ENCODE measurements at regions not wholly inside any gene's neighbourhood (a gene's known extent, or its start where the extent isn't known, plus 50 kb on each side); places are given as distances from the start of the nearest gene placed in this dataset.
A peak's percentile ranks its signal among the peaks of the same experiment; 100 is the strongest.

GRCh38 chr10:100652406-100653135, 92.8 kb upstream of the PAX2 start:
- Histone ChIP-seq H3K9me3 (replicated peaks) (no peaks in the 10 kb centered on the region), H3K27ac (no peak overlapping the region), H3K36me3 (no peaks in the 10 kb centered on the region), H3K4me1 (no peaks in the 10 kb centered on the region), H3K4me3 (no peak overlapping the region), H3K27me3 (peaks cover 24% of the 10 kb centered on the region)
- no peak for DNase-seq

- Histone ChIP-seq H3K36me3 (no peaks in the 10 kb centered on the region), H3K9me3 (replicated peaks) (no peaks in the 10 kb centered on the region), H3K27ac (no peak overlapping the region), H3K4me1 (no peaks in the 10 kb centered on the region), H3K27me3 (peaks cover 27% of the 10 kb centered on the region), H3K4me3 (peak overlapping the region; percentile 43)
- DNase-seq, result no peak
These were observed 92.0 kb upstream of the PAX2 start for GRCh38 chr10:100653238-100653956.

GRCh38 chr10:100653957-100654781, 91.2 kb upstream of the PAX2 start:
- DNase-seq, result peak; percentile 57 to 58
- Histone ChIP-seq H3K4me3 (peak overlapping the region; percentile 43), H3K27ac (no peak overlapping the region)

GRCh38 chr10:100654782-100655325, 90.5 kb upstream of the PAX2 start:
- Histone ChIP-seq H3K9me3 (replicated peaks) (no peaks in the 10 kb centered on the region), H3K4me1 (no peaks in the 10 kb centered on the region), H3K27me3 (peaks cover 27% of the 10 kb centered on the region), H3K36me3 (no peaks in the 10 kb centered on the region), H3K27ac (no peak overlapping the region), H3K4me3 (peak overlapping the region; percentile 43)
- DNase-seq, result peak; percentile 30 to 50

More at GRCh38 chr10:100653957-100654781, 91.2 kb upstream of the PAX2 start:
- Histone ChIP-seq H3K9me3 (replicated peaks) (no peaks in the 10 kb centered on the region), H3K4me1 (no peaks in the 10 kb centered on the region), H3K27me3 (peaks cover 27% of the 10 kb centered on the region), H3K36me3 (no peaks in the 10 kb centered on the region)

- peaks cover 27% of the 10 kb centered on the region for H3K27me3 ChIP-seq
- H3K36me3 ChIP-seq, result no peaks in the 10 kb centered on the region
- no peak for DNase-seq
- no peak overlapping the region for H3K27ac ChIP-seq
- H3K4me3 ChIP-seq, result peak overlapping the region; percentile 43
- H3K4me1 ChIP-seq, result no peaks in the 10 kb centered on the region
- H3K9me3 ChIP-seq (replicated peaks), result no peaks in the 10 kb centered on the region
These were observed 90.0 kb upstream of the PAX2 start for GRCh38 chr10:100655326-100655759.

GRCh38 chr10:100655760-100656421, 89.5 kb upstream of the PAX2 start:
- DNase-seq, result no peak
- Histone ChIP-seq H3K27me3 (peaks cover 27% of the 10 kb centered on the region), H3K27ac (no peak overlapping the region)

GRCh38 chr10:100656454-100656853, 88.9 kb upstream of the PAX2 start:
- no peak overlapping the region for H3K4me3 ChIP-seq
- H3K4me1 ChIP-seq, result no peaks in the 10 kb centered on the region
- no peak overlapping the region for H3K27ac ChIP-seq
- H3K27me3 ChIP-seq, result peaks cover 27% of the 10 kb centered on the region
- H3K36me3 ChIP-seq, result no peaks in the 10 kb centered on the region
- H3K9me3 ChIP-seq (replicated peaks), result no peaks in the 10 kb centered on the region
- DNase-seq, result no peak

More at GRCh38 chr10:100655760-100656421, 89.5 kb upstream of the PAX2 start:
- H3K4me3 ChIP-seq, result no peak overlapping the region
- H3K9me3 ChIP-seq (replicated peaks), result no peaks in the 10 kb centered on the region
- H3K36me3 ChIP-seq, result no peaks in the 10 kb centered on the region
- H3K4me1 ChIP-seq, result no peaks in the 10 kb centered on the region

GRCh38 chr10:100658269-100658668, 87.1 kb upstream of the PAX2 start:
- peaks cover 20% of the 10 kb centered on the region for H3K27me3 ChIP-seq
- no peak overlapping the region for H3K27ac ChIP-seq
- DNase-seq, result no peak
- no peaks in the 10 kb centered on the region for H3K4me1 ChIP-seq
- H3K4me3 ChIP-seq, result no peak overlapping the region
- H3K36me3 ChIP-seq, result no peaks in the 10 kb centered on the region
- H3K9me3 ChIP-seq (replicated peaks), result no peaks in the 10 kb centered on the region

GRCh38 chr10:100659361-100660098, 85.9 kb upstream of the PAX2 start:
- Histone ChIP-seq H3K9me3 (replicated peaks) (no peaks in the 10 kb centered on the region), H3K36me3 (no peaks in the 10 kb centered on the region), H3K27ac (no peak overlapping the region), H3K4me3 (no peak overlapping the region), H3K4me1 (no peaks in the 10 kb centered on the region), H3K27me3 (peaks cover 15% of the 10 kb centered on the region)
- no peak for DNase-seq

- Histone ChIP-seq H3K4me3 (no peak overlapping the region), H3K27me3 (peaks cover 13% of the 10 kb centered on the region), H3K4me1 (no peaks in the 10 kb centered on the region), H3K9me3 (replicated peaks) (no peaks in the 10 kb centered on the region), H3K36me3 (no peaks in the 10 kb centered on the region), H3K27ac (no peak overlapping the region)
- no peak for DNase-seq
These were observed 85.0 kb upstream of the PAX2 start for GRCh38 chr10:100660365-100660764.

- DNase-seq, result no peak
- H3K36me3 ChIP-seq, result no peaks in the 10 kb centered on the region
- H3K9me3 ChIP-seq (replicated peaks), result no peaks in the 10 kb centered on the region
- H3K4me3 ChIP-seq, result no peak overlapping the region
- no peak overlapping the region for H3K27ac ChIP-seq
- H3K4me1 ChIP-seq, result no peaks in the 10 kb centered on the region
- H3K27me3 ChIP-seq, result peaks cover 8% of the 10 kb centered on the region
These were observed 84.4 kb upstream of the PAX2 start for GRCh38 chr10:100660945-100661344.

GRCh38 chr10:100661520-100661919, 83.9 kb upstream of the PAX2 start:
- H3K27me3 ChIP-seq, result peaks cover 8% of the 10 kb centered on the region
- H3K36me3 ChIP-seq, result no peaks in the 10 kb centered on the region
- no peak overlapping the region for H3K4me3 ChIP-seq
- no peak for DNase-seq
- no peaks in the 10 kb centered on the region for H3K9me3 ChIP-seq (replicated peaks)
- H3K27ac ChIP-seq, result no peak overlapping the region
- H3K4me1 ChIP-seq, result no peaks in the 10 kb centered on the region

GRCh38 chr10:100662067-100662466, 83.3 kb upstream of the PAX2 start:
- no peaks in the 10 kb centered on the region for H3K9me3 ChIP-seq (replicated peaks)

More at GRCh38 chr10:100662067-100662466, 83.3 kb upstream of the PAX2 start:
- no peaks in the 10 kb centered on the region for H3K36me3 ChIP-seq
- no peak for DNase-seq
- H3K4me1 ChIP-seq, result no peaks in the 10 kb centered on the region
- no peak overlapping the region for H3K4me3 ChIP-seq
- H3K27ac ChIP-seq, result no peak overlapping the region
- peaks cover 8% of the 10 kb centered on the region for H3K27me3 ChIP-seq
